Ishikawa (cell line): ENCODE measurements at regions not wholly inside any gene's neighbourhood (a gene's known extent, or its start where the extent isn't known, plus 50 kb on each side); places are given as distances from the start of the nearest gene placed in this dataset.

Experiments
- CEBPB ChIP-seq: IDR thresholded peaks from 2 replicates; pipeline ENCODE4 v1.6.1; 2012
- CREB1 ChIP-seq: IDR thresholded peaks from 2 replicates; pipeline ENCODE4 v1.6.1; 2012; ENCODE audit warnings: low read depth
- EP300 ChIP-seq: IDR thresholded peaks from 2 replicates; pipeline ENCODE4 v1.6.1; 2012; ENCODE audit warnings: borderline replicate concordance
- FOXM1 ChIP-seq: IDR thresholded peaks from 2 replicates; pipeline ENCODE4 v1.6.1; 2012; ENCODE audit warnings: low read depth, borderline replicate concordance
- NFIC ChIP-seq: IDR thresholded peaks from 2 replicates; pipeline ENCODE4 v1.6.1; 2012
- REST ChIP-seq: IDR thresholded peaks from 2 replicates; pipeline ENCODE4 v1.6.1; 2012; ENCODE audit warnings: low read depth, mild to moderate bottlenecking
- TAF1 ChIP-seq: IDR thresholded peaks from 2 replicates; pipeline ENCODE4 v1.6.1; 2012; ENCODE audit warnings: low read depth, mild to moderate bottlenecking
- YY1 ChIP-seq: IDR thresholded peaks from 2 replicates; pipeline ENCODE4 v1.6.1; 2012; ENCODE audit warnings: low read depth
- TF ChIP-seq, protein P1 (sequence below): IDR thresholded peaks from 2 replicates; pipeline ENCODE4 v1.6.1; 2012

GRCh38 chr5:120405923-120406322 lies 58.2 kb upstream of the PRR16 start:
- TF ChIP-seq TAF1 (no peak), EP300 (no peak), CREB1 (no peak), YY1 (no peak), REST (no peak), NFIC (no peak), CEBPB (no peak), FOXM1 (no peak)
- TF ChIP-seq, protein P1, sequence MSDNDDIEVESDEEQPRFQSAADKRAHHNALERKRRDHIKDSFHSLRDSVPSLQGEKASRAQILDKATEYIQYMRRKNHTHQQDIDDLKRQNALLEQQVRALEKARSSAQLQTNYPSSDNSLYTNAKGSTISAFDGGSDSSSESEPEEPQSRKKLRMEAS, result no peak
